Caco-2 (cell line): ENCODE measurements at regions not wholly inside any gene's neighbourhood (a gene's known extent, or its start where the extent isn't known, plus 50 kb on each side); places are given as distances from the start of the nearest gene placed in this dataset.

Experiments
- BruUV-seq: library from RNA; stranded (reverse); fragments of 400-500 nt; replicated peaks from 2 replicates; lab custom pipeline; 2021; lab: Mats Ljungman, UMichigan
- CTCF ChIA-PET: fragments of 300-600 bp; sonication (Branson Sonifier 250); formaldehyde crosslinking; loops from one replicate; lab custom pipeline; 2022; ENCODE audit warnings: antibody characterized with exemption; lab: Charles Lee
- POLR2A ChIA-PET: fragments of 300-600 bp; sonication (Branson Sonifier 250); formaldehyde crosslinking; loops from one replicate; lab custom pipeline; 2022; ENCODE audit warnings: antibody characterized with exemption; lab: Charles Lee
- DNase-seq, 2 experiments: peaks; one replicate each; pipeline versions ENCODE4 v3.0.0 to v3.0.0-alpha.2; 2020 to 2022
- H3K27me3 ChIP-seq: replicated peaks from 2 replicates; pipeline ENCODE4 v1.6.0; 2011; ENCODE audit warnings: low read length; ENCODE audit not compliant: control insufficient read depth, insufficient read depth
- H3K36me3 ChIP-seq: 2 replicates; pipeline ENCODE4 v1.5.1; 2011; ENCODE audit warnings: low read length; ENCODE audit not compliant: control insufficient read depth, insufficient read depth
- H3K4me1 ChIP-seq: fragments of 250-450 bp; sonication (Bioruptor Pico); 2 replicates; pipeline ENCODE4 v1.5.1; 2020; ENCODE audit warnings: mild to moderate bottlenecking
- H3K4me3 ChIP-seq: 2 replicates; pipeline ENCODE4 v1.5.1; 2011; ENCODE audit warnings: low read depth, mild to moderate bottlenecking, control low read depth, low read length
- H3K9me3 ChIP-seq: fragments of 250-450 bp; sonication (Bioruptor Pico); 2 replicates; pipeline ENCODE4 v1.5.1; 2020; ENCODE audit warnings: mild to moderate bottlenecking, moderate library complexity
- H3K27ac Mint-ChIP-seq: one replicate; pipeline ENCODE4 v1.8.0; 2022; ENCODE audit warnings: mixed read lengths; ENCODE audit not compliant: unreplicated experiment
- H3K27me3 Mint-ChIP-seq: one replicate; pipeline ENCODE4 v1.8.0; 2022; ENCODE audit warnings: mixed read lengths; ENCODE audit not compliant: insufficient read depth, unreplicated experiment
- H3K36me3 Mint-ChIP-seq: one replicate; pipeline ENCODE4 v1.8.0; 2022; ENCODE audit warnings: mild to moderate bottlenecking, mixed read lengths; ENCODE audit not compliant: insufficient read depth, unreplicated experiment
- H3K4me1 Mint-ChIP-seq: one replicate; pipeline ENCODE4 v1.8.0; 2022; ENCODE audit warnings: low read depth, mixed read lengths; ENCODE audit not compliant: unreplicated experiment
- H3K4me3 Mint-ChIP-seq: one replicate; pipeline ENCODE4 v1.8.0; 2022; ENCODE audit warnings: mild to moderate bottlenecking, moderate library complexity, mixed read lengths; ENCODE audit not compliant: unreplicated experiment
- H3K9me3 Mint-ChIP-seq: one replicate; pipeline ENCODE4 v1.8.0; 2022; ENCODE audit warnings: mixed read lengths; ENCODE audit not compliant: unreplicated experiment
- intact Hi-C: fragments of 100-400 bp; cut with micrococcal nuclease; formaldehyde crosslinking; loops from one replicate; pipeline ENCODE4 v1.10.0; 2022; ENCODE audit not compliant: unreplicated experiment
- TF ChIP-seq, protein P1 (sequence below), 2 experiments: fragments of 200-600 bp in 1 of 2; IDR thresholded peaks; 1 replicate in 1 of 2; 2 replicates in 1 of 2; pipeline versions ENCODE4 v1.5.1 to v1.8.0; 2011 to 2022; ENCODE audit warnings: antibody characterized with exemption in 1 of 2, control low read depth in 1 of 2, inconsistent platforms in 1 of 2, low read depth in 1 of 2, low read length in 1 of 2, mild to moderate bottlenecking in 1 of 2, moderate library complexity in 1 of 2; ENCODE audit not compliant: insufficient read depth in 1 of 2, severe bottlenecking in 1 of 2, unreplicated experiment in 1 of 2

DNA sequence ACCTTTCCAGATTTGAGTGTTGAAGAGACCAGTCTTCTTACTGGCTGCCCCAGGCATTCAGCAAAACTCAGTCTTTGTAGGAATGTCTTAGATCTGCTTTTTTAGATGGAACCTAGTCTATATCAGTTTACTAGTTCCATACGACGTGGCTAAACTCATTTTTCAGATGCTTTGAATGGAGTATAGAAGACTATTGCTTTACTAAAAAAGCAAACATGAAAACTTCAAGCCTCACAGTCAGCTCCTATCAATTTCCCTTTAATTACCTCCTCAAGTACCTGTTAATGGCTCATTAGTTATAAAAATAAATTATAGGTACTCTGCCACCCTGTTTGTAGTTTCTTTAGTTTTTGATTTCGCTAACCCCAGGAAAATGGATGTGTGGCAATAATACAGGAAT lies 63.0 kb upstream of the STOX2 start:
- POLR2A ChIA-PET = no interaction called here

DNA sequence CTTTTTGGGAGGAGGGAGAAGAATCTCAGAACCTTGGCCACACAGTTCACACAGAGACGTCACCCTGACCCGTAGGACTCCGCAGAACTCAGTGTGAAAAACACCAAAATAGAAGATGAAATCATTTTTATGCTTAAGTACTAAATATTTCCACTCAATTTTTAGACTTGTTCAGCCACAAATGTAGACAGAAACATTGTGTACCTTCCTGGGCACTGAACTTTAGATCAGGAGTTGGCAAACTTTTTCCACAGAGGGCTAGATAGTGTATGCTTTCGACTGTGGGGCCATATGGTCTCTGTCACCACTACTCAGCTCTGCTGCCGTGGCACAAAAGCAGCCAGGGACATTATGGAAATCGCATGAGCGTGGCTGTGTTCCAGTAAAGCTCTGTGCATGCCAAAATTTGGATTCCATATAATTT lies 61.8 kb upstream of the STOX2 start:
- no peaks in the 10 kb centered on the region for H3K4me1 ChIP-seq
- H3K36me3 ChIP-seq = no peaks in the 10 kb centered on the region
- Mint-ChIP-seq H3K9me3 (peaks cover 10% of the 10 kb centered on the region), H3K27me3 (peaks cover 12% of the 10 kb centered on the region), H3K36me3 (no peaks in the 10 kb centered on the region), H3K27ac (no peak overlapping the region), H3K4me1 (no peaks in the 10 kb centered on the region), H3K4me3 (no peak overlapping the region)
- ChIA-PET POLR2A (no interaction called here), CTCF (no interaction called here)
- intact Hi-C loops = no loop called here
- TF ChIP-seq, protein P1, sequence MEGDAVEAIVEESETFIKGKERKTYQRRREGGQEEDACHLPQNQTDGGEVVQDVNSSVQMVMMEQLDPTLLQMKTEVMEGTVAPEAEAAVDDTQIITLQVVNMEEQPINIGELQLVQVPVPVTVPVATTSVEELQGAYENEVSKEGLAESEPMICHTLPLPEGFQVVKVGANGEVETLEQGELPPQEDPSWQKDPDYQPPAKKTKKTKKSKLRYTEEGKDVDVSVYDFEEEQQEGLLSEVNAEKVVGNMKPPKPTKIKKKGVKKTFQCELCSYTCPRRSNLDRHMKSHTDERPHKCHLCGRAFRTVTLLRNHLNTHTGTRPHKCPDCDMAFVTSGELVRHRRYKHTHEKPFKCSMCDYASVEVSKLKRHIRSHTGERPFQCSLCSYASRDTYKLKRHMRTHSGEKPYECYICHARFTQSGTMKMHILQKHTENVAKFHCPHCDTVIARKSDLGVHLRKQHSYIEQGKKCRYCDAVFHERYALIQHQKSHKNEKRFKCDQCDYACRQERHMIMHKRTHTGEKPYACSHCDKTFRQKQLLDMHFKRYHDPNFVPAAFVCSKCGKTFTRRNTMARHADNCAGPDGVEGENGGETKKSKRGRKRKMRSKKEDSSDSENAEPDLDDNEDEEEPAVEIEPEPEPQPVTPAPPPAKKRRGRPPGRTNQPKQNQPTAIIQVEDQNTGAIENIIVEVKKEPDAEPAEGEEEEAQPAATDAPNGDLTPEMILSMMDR (IDR thresholded peaks at IDR 0.05; ENCODE audit: insufficient read depth in 1 of 2, low read depth in 1 of 2, low read length in 1 of 2, severe bottlenecking in 1 of 2, unreplicated experiment in 1 of 2) = no peak
- no peaks in the 10 kb centered on the region for H3K27me3 ChIP-seq
- H3K4me3 ChIP-seq = no peak overlapping the region
- no TSS peak for BruUV-seq
- no peak for DNase-seq
- H3K9me3 ChIP-seq = no peaks in the 10 kb centered on the region; the same call in 1 of the 2 replicates

More for the DNA sequence above, 63.0 kb upstream of the STOX2 start:
- TF ChIP-seq, protein P1 (IDR thresholded peaks at IDR 0.05; ENCODE audit: insufficient read depth in 1 of 2, low read depth in 1 of 2, low read length in 1 of 2, severe bottlenecking in 1 of 2, unreplicated experiment in 1 of 2) = no peak
- Mint-ChIP-seq H3K27ac (no peak overlapping the region), H3K36me3 (no peaks in the 10 kb centered on the region), H3K9me3 (peaks cover 10% of the 10 kb centered on the region), H3K27me3 (peaks cover 9% of the 10 kb centered on the region), H3K4me1 (no peaks in the 10 kb centered on the region), H3K4me3 (no peak overlapping the region)
- BruUV-seq = no TSS peak
- CTCF ChIA-PET = no interaction called here
- no peak overlapping the region for H3K4me3 ChIP-seq
- no peaks in the 10 kb centered on the region for H3K36me3 ChIP-seq
- no peaks in the 10 kb centered on the region for H3K27me3 ChIP-seq
- no peaks in the 10 kb centered on the region; the same call in 1 of the 2 replicates for H3K9me3 ChIP-seq
- DNase-seq = no peak
- intact Hi-C loops = no loop called here
- H3K4me1 ChIP-seq = no peaks in the 10 kb centered on the region

DNA sequence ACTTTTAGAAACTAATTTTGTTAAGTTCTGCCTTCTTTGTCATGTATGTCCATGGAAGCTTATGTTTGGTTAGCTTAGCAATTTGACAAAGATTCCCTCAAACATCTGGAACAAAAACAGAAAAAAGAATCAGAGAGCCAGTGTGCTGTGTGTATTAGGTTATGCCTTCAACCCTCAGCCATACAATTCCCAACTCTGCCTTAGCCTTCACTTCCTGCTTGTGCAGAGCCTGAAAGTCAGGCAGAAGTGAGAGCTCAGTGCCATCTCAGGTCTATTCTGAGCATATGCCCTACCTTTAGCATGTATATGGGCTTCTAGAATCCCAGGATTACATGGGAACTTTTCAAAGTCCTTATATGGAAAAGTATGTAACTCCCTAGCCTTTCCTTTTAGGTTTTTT lies 58.2 kb upstream of the STOX2 start:
- H3K4me1 Mint-ChIP-seq = no peaks in the 10 kb centered on the region
- DNase-seq = no peak
- TF ChIP-seq, protein P1 (IDR thresholded peaks at IDR 0.05; ENCODE audit: insufficient read depth in 1 of 2, low read depth in 1 of 2, low read length in 1 of 2, severe bottlenecking in 1 of 2, unreplicated experiment in 1 of 2) = no peak
- ChIA-PET POLR2A (no interaction called here), CTCF (no interaction called here)
- no peak overlapping the region for H3K27ac Mint-ChIP-seq
- H3K27me3 Mint-ChIP-seq = peaks cover 27% of the 10 kb centered on the region
- peaks cover 10% of the 10 kb centered on the region for H3K9me3 Mint-ChIP-seq
- H3K27me3 ChIP-seq = no peaks in the 10 kb centered on the region
- H3K4me3 ChIP-seq = no peak overlapping the region
- H3K36me3 ChIP-seq = no peaks in the 10 kb centered on the region
- H3K9me3 ChIP-seq = no peaks in the 10 kb centered on the region; the same call in 1 of the 2 replicates
- no TSS peak for BruUV-seq
- intact Hi-C loops = no loop called here
- no peaks in the 10 kb centered on the region for H3K4me1 ChIP-seq
- no peak overlapping the region for H3K4me3 Mint-ChIP-seq
- H3K36me3 Mint-ChIP-seq = no peaks in the 10 kb centered on the region
